HG03060 (cell line): ENCODE measurements at regions not wholly inside any gene's neighbourhood (a gene's known extent, or its start where the extent isn't known, plus 50 kb on each side); places are given as distances from the start of the nearest gene placed in this dataset.
"Not testable (repeated sequence)": the region's sequence is repeated elsewhere in the genome, so short reads cannot be mapped to it uniquely, and the experiment has no call there.

Experiments used
- ATAC-seq: cut with Tn5 transposase; IDR thresholded peaks from one replicate; pipeline ENCODE4 v1.9.1; 2021; ENCODE audit warnings: low read depth, moderate number of reproducible peaks; ENCODE audit not compliant: unreplicated experiment

- ATAC-seq, result no peak
Measured at GRCh38 chr9:82808478-82808877, 254.5 kb downstream of the RASEF start.

- ATAC-seq, result no peak
Measured at GRCh38 chr9:82810915-82811314, 252.0 kb downstream of the RASEF start.

GRCh38 chr9:82819260-82819659 is 243.7 kb downstream of the RASEF start:
- no peak for ATAC-seq

GRCh38 chr9:82820186-82820585 is 242.8 kb downstream of the RASEF start:
- no peak for ATAC-seq

- ATAC-seq, result no peak
Measured at GRCh38 chr9:82829818-82830217, 233.1 kb downstream of the RASEF start.

- ATAC-seq, result no peak
Measured at GRCh38 chr9:82865524-82865923, 197.4 kb downstream of the RASEF start.

- ATAC-seq, result no peak
Measured at GRCh38 chr9:82880336-82881050, 182.4 kb downstream of the RASEF start.

- ATAC-seq, result no peak
Measured at GRCh38 chr9:82882138-82882537, 180.8 kb downstream of the RASEF start.

- no peak for ATAC-seq
Measured at GRCh38 chr9:82882748-82883147, 180.2 kb downstream of the RASEF start.

GRCh38 chr9:82883436-82883835 is 179.5 kb downstream of the RASEF start:
- no peak for ATAC-seq

- not testable (repeated sequence) for ATAC-seq
Measured at GRCh38 chr9:82883974-82884373, 179.0 kb downstream of the RASEF start.

- ATAC-seq, result no peak
Measured at GRCh38 chr9:82890401-82890800, 172.5 kb downstream of the RASEF start.

GRCh38 chr9:82890865-82891264 is 172.1 kb downstream of the RASEF start:
- ATAC-seq, result no peak

- no peak for ATAC-seq
Measured at GRCh38 chr9:82891321-82891720, 171.6 kb downstream of the RASEF start.

GRCh38 chr9:82893549-82893948 is 169.4 kb downstream of the RASEF start:
- no peak for ATAC-seq

GRCh38 chr9:82894548-82894947 is 168.4 kb downstream of the RASEF start:
- ATAC-seq, result no peak

- ATAC-seq, result no peak
Measured at GRCh38 chr9:82894961-82895821, 167.8 kb downstream of the RASEF start.

- ATAC-seq, result no peak
Measured at GRCh38 chr9:82895822-82896110, 167.2 kb downstream of the RASEF start.

GRCh38 chr9:82903503-82903902 is 159.4 kb downstream of the RASEF start:
- no peak for ATAC-seq

GRCh38 chr9:82911996-82912395 is 150.9 kb downstream of the RASEF start:
- no peak for ATAC-seq

- no peak for ATAC-seq
Measured at GRCh38 chr9:82912645-82913044, 150.3 kb downstream of the RASEF start.

- not testable (repeated sequence) for ATAC-seq
Measured at GRCh38 chr9:82916238-82916637, 146.7 kb downstream of the RASEF start.
